Spleen (tissue), 11 donors: ENCODE measurements at regions not wholly inside any gene's neighbourhood (a gene's known extent, or its start where the extent isn't known, plus 50 kb on each side); places are given as distances from the start of the nearest gene placed in this dataset.
"Not testable (repeated sequence)": the region's sequence is repeated elsewhere in the genome, so short reads cannot be mapped to it uniquely, and the experiment has no call there.

Experiments used
- DNase-seq: peaks from one replicate; pipeline ENCODE4 v3.0.0-alpha.2; 2020
- H3K27ac ChIP-seq, 8 donors: fragments of 200-600 bp; sonication (generic) in 7 of 8; 1 replicate in 4 of 8; 2 replicates in 4 of 8; pipeline versions ENCODE4 v1.5.0 to v1.8.0; 2016 to 2021; ENCODE audit warnings: inconsistent platforms in 4 of 8, mild to moderate bottlenecking in 4 of 8, moderate library complexity in 1 of 8
- H3K27me3 ChIP-seq, 7 donors: fragments of 200-600 bp; sonication (generic) in 6 of 7; replicated peaks in 1 of 7; 1 replicate in 4 of 7; 2 replicates in 3 of 7; pipeline versions ENCODE4 v1.5.0 to v1.8.0; 2016 to 2021; ENCODE audit warnings: inconsistent platforms in 3 of 7, mild to moderate bottlenecking in 1 of 7
- H3K36me3 ChIP-seq, 6 donors: fragments of 200-600 bp; sonication (generic) in 5 of 6; 1 replicate in 4 of 6; 2 replicates in 2 of 6; pipeline versions ENCODE4 v1.5.0 to v1.8.0; 2016 to 2021; ENCODE audit warnings: inconsistent platforms in 2 of 6
- H3K4me1 ChIP-seq, 6 donors: fragments of 200-600 bp; sonication (generic) in 5 of 6; 1 replicate in 3 of 6; 2 replicates in 3 of 6; pipeline versions ENCODE4 v1.5.0 to v1.8.0; 2016 to 2021; ENCODE audit warnings: inconsistent platforms in 3 of 6
- H3K4me3 ChIP-seq, 8 donors: fragments of 200-600 bp; sonication (generic) in 7 of 8; 1 replicate in 4 of 8; 2 replicates in 4 of 8; pipeline versions ENCODE4 v1.5.0 to v1.8.0; 2016 to 2021; ENCODE audit warnings: inconsistent platforms in 4 of 8, mild to moderate bottlenecking in 4 of 8, moderate library complexity in 2 of 8
- H3K9me3 ChIP-seq, 8 donors: fragments of 200-600 bp; sonication (generic) in 7 of 8; 1 replicate in 4 of 8; 2 replicates in 4 of 8; pipeline versions ENCODE4 v1.5.0 to v1.8.0; 2016 to 2021; ENCODE audit warnings: inconsistent platforms in 4 of 8
- POLR2A ChIP-seq, 3 donors: fragments of 450-650 bp; IDR thresholded peaks; one replicate each; pipeline ENCODE4 v1.5.1; 2017; ENCODE audit warnings: antibody characterized with exemption in 3 of 3, mild to moderate bottlenecking in 1 of 3
- POLR2AphosphoS5 ChIP-seq, 3 donors: sonication (generic); formaldehyde crosslinking; IDR thresholded peaks; one replicate each; pipeline ENCODE4 v1.5.1; 2017; ENCODE audit warnings: antibody characterized with exemption in 3 of 3
- WGBS, 5 donors: extraction: QIAGEN DNeasy Blood & Tissue Kit in 3 of 5; methylation state at CpG; one replicate each; pipeline versions ENCODE4 v1.1.5 to v1.1.7; 2013 to 2018; 5-methylcytosine and 5-hydroxymethylcytosine counted together
- intact Hi-C: fragments of 100-400 bp; cut with DNase I; formaldehyde crosslinking; loops from one replicate; pipeline ENCODE4 v1.15.0; 2023; ENCODE audit warnings: low total_unique reads
- TF ChIP-seq, protein P1 (sequence below), 11 experiments: fragments of 200-600 bp in 7 of 11; fragments of 450-650 bp in 4 of 11; sonication (generic) in 4 of 11; IDR thresholded peaks in 8 of 11; conservative IDR thresholded peaks in 3 of 11; 1 replicate in 7 of 11; 2 replicates in 4 of 11; pipeline versions ENCODE4 v1.4.0 to v1.8.0; 2016 to 2021; ENCODE audit warnings: antibody characterized with exemption in 11 of 11, inconsistent platforms in 4 of 11, mild to moderate bottlenecking in 1 of 11
- donor health status: healthy with polysubstance abuse.
- donor health status: DM: no; HTN: no; CAD: no; lungs with moderate emphysema.
- donor health status: DM: no; HTN: no; CAD: no.
- donor health status: Bipolar disorder and iron deficiency.
- donor health status: healthy.
- donor health status: DM: no; HTN: no; CAD: no.
- donor health status: DM: yes; HTN: yes; CAD: no.

DNA sequence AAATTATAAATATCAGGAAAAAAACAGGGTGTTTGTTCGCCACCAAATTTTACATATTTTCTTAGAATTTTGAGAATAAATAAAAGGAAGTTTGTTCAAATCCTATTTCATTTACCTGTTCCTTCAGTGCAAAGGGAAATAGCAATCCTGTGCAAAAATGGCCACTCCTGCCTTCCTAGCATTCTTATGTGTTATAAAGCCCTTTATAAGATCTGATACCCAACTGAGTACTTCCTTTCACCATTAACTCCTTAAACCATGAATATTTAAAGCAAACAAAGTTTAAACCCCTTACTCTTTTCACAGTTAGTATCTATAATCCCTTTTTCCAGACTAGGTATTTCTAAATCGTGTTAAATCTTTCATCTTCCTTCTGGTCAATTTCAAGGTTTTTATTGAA, 427.8 kb downstream of the NR4A2 start:
- Histone ChIP-seq H3K9me3 (no peaks in the 10 kb centered on the region), H3K4me3 (no peak overlapping the region), H3K36me3 (no peaks in the 10 kb centered on the region), H3K4me1 (no peaks in the 10 kb centered on the region), H3K27ac (no peak overlapping the region), H3K27me3 (no peaks in the 10 kb centered on the region)
- intact Hi-C loops = no loop called here
- no peak for DNase-seq
- TF ChIP-seq, protein P1, sequence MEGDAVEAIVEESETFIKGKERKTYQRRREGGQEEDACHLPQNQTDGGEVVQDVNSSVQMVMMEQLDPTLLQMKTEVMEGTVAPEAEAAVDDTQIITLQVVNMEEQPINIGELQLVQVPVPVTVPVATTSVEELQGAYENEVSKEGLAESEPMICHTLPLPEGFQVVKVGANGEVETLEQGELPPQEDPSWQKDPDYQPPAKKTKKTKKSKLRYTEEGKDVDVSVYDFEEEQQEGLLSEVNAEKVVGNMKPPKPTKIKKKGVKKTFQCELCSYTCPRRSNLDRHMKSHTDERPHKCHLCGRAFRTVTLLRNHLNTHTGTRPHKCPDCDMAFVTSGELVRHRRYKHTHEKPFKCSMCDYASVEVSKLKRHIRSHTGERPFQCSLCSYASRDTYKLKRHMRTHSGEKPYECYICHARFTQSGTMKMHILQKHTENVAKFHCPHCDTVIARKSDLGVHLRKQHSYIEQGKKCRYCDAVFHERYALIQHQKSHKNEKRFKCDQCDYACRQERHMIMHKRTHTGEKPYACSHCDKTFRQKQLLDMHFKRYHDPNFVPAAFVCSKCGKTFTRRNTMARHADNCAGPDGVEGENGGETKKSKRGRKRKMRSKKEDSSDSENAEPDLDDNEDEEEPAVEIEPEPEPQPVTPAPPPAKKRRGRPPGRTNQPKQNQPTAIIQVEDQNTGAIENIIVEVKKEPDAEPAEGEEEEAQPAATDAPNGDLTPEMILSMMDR (IDR thresholded peaks at IDR 0.05 in 8 of 11, conservative IDR thresholded peaks at IDR 0.05 in 3 of 11) = no peak
- no peak for TF ChIP-seq POLR2AphosphoS5 (IDR thresholded peaks at IDR 0.05)
- TF ChIP-seq POLR2A (IDR thresholded peaks at IDR 0.05) = no peak
- 62 to 78% (median 69%) methylated on average over 2 of the region's 2 CpGs for WGBS, 5 donors

DNA sequence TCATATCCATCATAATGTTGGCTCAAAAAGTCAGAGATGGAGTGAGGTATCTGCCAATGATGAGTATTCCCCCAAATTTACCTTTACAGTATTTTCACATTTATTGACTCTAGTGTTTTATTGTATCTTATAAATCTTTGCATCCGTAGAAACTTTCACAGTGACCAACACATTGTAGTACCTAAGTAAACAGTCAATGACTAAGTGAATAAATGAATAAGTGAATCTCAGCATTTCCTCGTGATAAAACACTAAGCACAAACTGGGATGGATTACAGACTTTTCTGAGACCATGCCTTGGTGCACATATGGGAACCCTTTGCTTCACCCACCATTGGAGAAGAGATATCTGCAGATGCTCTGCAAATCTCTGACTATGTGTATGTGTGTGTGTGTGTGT, 429.9 kb downstream of the NR4A2 start:
- no peaks in the 10 kb centered on the region for H3K4me1 ChIP-seq
- intact Hi-C loops = no loop called here

DNA sequence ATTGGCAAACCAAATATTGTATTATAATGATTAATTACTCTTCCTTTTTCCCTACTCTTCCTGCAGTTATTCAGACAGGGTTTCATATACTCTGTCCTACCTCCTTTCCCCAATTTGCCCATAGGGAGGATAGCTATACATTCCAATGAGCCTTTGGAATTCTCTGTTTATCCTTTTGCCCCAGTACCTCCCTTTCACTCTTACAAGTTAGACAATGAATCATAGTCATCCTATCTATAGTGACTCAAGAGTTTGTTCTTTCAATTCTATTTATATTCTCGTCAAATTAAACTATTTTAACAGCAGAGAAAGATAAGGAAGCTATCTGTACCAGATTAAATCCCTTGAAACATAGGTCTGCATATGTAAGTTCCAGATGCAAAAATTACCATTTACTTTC, 437.5 kb downstream of the NR4A2 start:
- Histone ChIP-seq H3K27me3 (no peaks in the 10 kb centered on the region), H3K27ac (no peak overlapping the region), H3K36me3 (no peaks in the 10 kb centered on the region), H3K4me3 (no peak overlapping the region), H3K4me1 (no peaks in the 10 kb centered on the region), H3K9me3 (peaks cover 0 to 10% (median 7%) of the 10 kb centered on the region in 8 donors)
- no peak for DNase-seq
- intact Hi-C loops = no loop called here
- TF ChIP-seq, protein P1 (IDR thresholded peaks at IDR 0.05 in 8 of 11, conservative IDR thresholded peaks at IDR 0.05 in 3 of 11) = no peak
- TF ChIP-seq POLR2AphosphoS5 (IDR thresholded peaks at IDR 0.05) (no peak), POLR2A (IDR thresholded peaks at IDR 0.05) (no peak)
- WGBS, 5 donors = 24 to 48% (median 27%) methylated on average over 1 of the region's 1 CpG

More for the DNA sequence above, 429.9 kb downstream of the NR4A2 start:
- Histone ChIP-seq H3K36me3 (no peaks in the 10 kb centered on the region), H3K27ac (no peak overlapping the region), H3K9me3 (no peaks in the 10 kb centered on the region), H3K27me3 (no peaks in the 10 kb centered on the region), H3K4me3 (no peak overlapping the region)
- 62 to 83% (median 74%) methylated on average over 2 of the region's 2 CpGs for WGBS, 5 donors
- TF ChIP-seq POLR2A (IDR thresholded peaks at IDR 0.05) = no peak
- TF ChIP-seq, protein P1 (IDR thresholded peaks at IDR 0.05 in 8 of 11, conservative IDR thresholded peaks at IDR 0.05 in 3 of 11) = no peak
- TF ChIP-seq POLR2AphosphoS5 (IDR thresholded peaks at IDR 0.05) = no peak
- no peak for DNase-seq

DNA sequence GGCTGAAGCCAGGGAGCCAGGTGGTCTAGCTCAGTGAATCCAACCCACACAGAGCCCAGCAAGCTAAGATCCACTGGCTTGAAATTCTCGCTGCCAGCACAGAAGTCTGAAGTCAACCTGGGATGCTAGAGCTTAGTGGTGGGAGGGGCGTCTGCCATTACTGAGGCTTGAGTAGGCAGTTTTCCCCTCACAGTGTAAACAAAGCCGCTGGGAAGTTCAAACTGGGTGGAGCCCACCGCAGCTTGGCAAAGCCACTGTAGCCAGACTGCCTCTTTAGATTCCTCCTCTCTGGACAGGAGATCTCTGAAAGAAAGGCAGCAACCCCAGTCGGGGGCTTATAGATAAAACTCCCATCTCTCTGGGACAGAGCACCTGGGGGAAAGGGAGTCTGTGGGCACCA, 452.1 kb downstream of the NR4A2 start:
- 55 to 82% (median 77%) methylated on average over 5 of the region's 5 CpGs for WGBS, 5 donors
- peak; percentile 35 for DNase-seq
- H3K36me3 ChIP-seq, H3K4me3 ChIP-seq, intact Hi-C loops, H3K27me3 ChIP-seq, H3K4me1 ChIP-seq, H3K27ac ChIP-seq: not testable (repeated sequence)
- H3K9me3 ChIP-seq = peaks cover 0 to 70% (median 44%) of the 10 kb centered on the region in 8 donors

DNA sequence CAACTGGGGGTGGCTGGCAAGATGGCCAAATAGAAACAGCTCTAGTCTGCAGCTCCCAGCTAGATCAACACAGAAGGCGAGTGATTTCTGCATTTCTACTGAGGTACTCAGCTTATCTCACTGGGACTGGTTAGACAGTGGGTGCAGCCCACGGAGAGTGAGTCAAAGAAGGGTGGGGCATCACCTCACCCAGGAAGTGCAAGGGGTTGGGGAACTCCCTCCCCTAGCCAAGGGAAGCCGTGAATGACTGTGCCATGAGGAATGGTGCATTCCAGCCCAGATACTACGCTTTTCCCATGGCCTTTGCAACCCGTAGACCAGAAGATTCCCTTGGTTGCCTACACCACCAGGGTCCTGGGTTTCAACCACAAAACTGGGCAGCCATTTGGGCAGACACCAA, 452.6 kb downstream of the NR4A2 start:
- H3K36me3 ChIP-seq, H3K27me3 ChIP-seq, DNase-seq, intact Hi-C loops, H3K4me1 ChIP-seq, H3K27ac ChIP-seq, H3K4me3 ChIP-seq: not testable (repeated sequence)
- peaks cover 0 to 70% (median 45%) of the 10 kb centered on the region in 8 donors for H3K9me3 ChIP-seq
- WGBS, 5 donors = 77 to 83% (median 80%) methylated on average over 5 of the region's 5 CpGs
